ENCODE measurements at regions not wholly inside any gene's neighbourhood (a gene's known extent, or its start where the extent isn't known, plus 50 kb on each side); places are given as distances from the start of the nearest gene placed in this dataset.
A peak's percentile ranks its signal among the peaks of the same experiment; 100 is the strongest.
"Not testable (repeated sequence)": the region's sequence is repeated elsewhere in the genome, so short reads cannot be mapped to it uniquely, and the experiment has no call there.

- no peak for FAIRE-seq
- DNase-seq (ENCODE audit: low spot score): no peak
These were observed 118.8 kb downstream of the ATPSCKMT start for GRCh38 chr5:10130881-10131280.

GRCh38 chr5:10126900-10127299, 122.8 kb downstream of the ATPSCKMT start:
- FAIRE-seq (no peak), DNase-seq (ENCODE audit: low spot score) (no peak)

- FAIRE-seq (no peak), DNase-seq (ENCODE audit: low spot score) (no peak)
These were observed 124.6 kb downstream of the ATPSCKMT start for GRCh38 chr5:10125116-10125515.

- DNase-seq (ENCODE audit: low spot score): no peak
- FAIRE-seq: peak; percentile 32
These were observed 125.4 kb downstream of the ATPSCKMT start for GRCh38 chr5:10124287-10124686.

- FAIRE-seq (no peak), DNase-seq (ENCODE audit: low spot score) (no peak)
These were observed 126.3 kb downstream of the ATPSCKMT start for GRCh38 chr5:10123254-10123989.

DNA sequence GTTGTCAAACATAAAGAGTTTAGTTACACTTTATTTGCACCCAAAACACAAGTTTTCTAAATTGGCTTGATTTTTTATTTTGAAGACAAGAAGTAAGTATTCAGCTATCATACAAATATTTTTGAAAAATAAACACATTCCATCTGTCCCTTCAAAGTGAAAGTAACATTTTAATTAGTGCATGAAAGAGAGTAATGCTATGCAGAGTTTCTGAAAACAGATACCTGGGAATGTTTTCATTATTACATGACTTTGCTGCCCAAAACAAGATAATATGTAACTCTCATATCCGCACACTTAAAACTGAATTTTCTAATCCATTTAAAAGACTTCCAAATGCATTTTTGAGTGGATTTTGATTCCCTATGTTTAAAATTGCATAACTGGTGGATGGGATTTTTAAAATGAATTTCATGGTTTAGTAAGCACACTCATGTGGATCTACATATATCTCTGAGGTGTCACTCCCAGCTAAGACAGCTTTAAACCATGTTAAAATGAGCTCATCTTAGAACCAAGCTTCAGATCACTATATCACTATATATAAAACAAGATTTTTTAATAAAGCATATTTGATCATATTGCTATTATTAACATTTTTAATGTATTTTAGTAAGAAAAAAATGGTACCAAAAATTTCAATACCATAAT, 127.5 kb downstream of the ATPSCKMT start:
- DNase-seq (ENCODE audit: low spot score): no peak
- no peak for FAIRE-seq

DNA sequence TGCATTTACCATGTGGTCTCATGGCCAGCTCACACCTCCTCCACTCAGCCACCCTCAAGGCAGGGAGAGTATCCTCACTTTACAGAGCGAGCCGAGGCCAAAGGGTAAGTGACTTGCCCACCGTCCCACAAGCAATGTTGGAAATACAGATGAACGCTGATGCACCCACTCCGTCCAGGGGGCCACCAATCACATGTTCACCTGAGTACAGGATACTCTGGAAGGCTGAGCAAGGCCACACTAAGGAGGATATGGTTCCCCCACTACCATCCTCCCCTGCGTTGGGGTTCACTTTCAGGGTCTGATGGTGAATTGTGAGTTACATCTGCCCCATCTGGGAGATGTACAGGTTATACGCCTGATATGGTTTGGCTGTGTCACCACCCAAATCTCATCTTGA, 128.8 kb downstream of the ATPSCKMT start:
- DNase-seq (ENCODE audit: low spot score): no peak
- no peak for FAIRE-seq

DNA sequence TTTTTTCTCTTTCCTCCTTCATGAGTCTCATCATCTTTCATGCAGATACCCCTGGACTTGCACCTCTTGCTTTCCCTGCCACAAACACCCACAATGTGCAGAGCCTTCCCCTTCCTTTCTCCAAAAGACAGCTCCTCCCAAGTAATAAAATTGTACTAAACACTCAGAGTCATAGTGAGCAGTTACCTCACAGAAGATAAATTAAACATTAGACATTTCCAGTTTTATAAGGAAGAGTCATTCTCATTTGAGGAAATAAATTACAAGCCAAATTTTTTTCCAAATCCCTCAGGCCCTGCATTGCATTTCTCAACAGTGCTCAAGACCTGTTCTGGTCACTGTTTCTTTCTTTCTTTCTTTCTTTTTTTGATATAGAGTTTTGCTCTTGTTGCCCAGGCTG, 131.5 kb downstream of the ATPSCKMT start:
- DNase-seq (ENCODE audit: low spot score) (no peak), FAIRE-seq (no peak)

DNA sequence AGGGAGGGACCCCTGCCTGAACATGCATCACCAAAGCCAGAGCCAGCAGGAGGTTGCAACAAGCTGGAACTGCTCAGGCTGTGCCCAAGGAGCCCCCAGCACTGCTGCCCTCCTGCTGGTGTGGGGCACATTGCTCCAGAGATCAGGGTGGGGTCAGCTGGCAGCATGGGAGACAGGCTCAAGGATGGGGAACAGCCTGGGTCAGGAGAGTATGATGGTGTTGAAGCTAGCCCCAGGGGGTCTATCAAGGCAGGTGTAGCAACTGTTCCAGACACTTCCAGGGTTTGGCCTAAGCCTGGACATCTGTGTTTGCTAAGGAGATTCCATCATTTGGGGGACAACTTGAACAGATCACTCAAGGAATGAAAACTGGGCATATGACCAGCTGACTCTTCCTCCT, 133.1 kb downstream of the ATPSCKMT start:
- FAIRE-seq (no peak), DNase-seq (ENCODE audit: low spot score) (no peak)

- DNase-seq (ENCODE audit: low spot score) (no peak), FAIRE-seq (no peak)
These were observed 134.0 kb downstream of the ATPSCKMT start for GRCh38 chr5:10115669-10116068.

DNA sequence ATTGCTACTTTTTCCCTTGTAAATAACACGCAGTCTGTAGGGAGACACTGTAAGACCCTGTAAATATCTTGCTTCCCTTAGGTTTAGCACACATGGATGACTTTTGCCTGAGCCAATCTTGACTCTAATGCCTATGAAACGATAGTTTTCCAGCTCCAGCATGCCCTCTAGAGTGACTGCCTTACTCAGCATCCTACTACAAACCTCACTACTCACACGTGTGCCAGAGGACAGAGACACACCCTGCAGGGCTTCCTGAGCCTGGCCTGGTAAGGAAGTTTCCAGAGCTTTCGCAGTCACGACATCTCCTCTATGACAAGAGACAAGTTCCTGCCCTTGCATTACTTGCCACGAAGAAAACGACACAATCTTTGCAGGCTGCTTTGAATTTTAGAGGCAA, 138.1 kb downstream of the ATPSCKMT start:
- no peak for FAIRE-seq

DNA sequence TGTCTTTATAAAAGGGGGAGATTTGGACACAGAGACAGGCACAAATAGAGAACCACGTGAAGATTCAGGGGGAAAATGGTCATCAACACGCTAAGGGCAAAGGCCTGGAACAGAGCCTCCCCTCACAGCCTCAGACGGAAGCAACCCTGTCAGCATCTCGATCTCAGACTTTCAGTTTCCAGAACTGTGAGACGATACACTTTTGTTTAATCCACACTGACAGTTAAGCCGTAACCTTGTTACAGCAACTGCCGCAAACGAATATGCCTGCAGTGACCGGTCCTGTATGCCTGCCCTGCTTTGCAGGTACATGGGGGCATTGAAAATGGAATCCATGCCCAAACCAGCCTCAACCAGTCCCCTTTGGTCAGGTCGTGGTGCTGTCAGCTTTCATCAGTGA, 139.5 kb downstream of the ATPSCKMT start:
- FAIRE-seq (no peak), DNase-seq (ENCODE audit: low spot score) (no peak)

More for the DNA sequence above, 138.1 kb downstream of the ATPSCKMT start:
- DNase-seq (ENCODE audit: low spot score): peak; percentile 61

DNA sequence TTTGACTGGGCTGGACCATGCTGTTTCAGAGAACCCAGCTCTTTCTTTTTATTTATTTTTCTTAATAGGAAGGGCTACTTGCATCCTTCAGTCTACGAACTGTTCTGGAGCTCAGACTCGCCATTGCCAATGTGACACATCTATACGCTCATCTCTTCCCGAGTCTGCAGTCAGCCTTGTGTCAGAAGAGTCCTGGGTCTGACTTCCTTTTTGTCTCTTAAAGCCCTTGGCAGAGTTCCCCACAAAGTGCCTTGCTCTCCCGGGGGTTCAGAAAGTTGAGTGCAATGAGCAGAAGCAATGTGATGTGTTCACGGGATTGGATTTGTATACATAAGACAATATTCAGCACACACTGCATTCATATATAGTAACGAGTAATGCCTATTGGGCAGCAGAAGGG, 140.4 kb downstream of the ATPSCKMT start:
- FAIRE-seq: no peak
- no peak for DNase-seq (ENCODE audit: low spot score)

- FAIRE-seq (no peak), DNase-seq (ENCODE audit: low spot score) (no peak)
These were observed 142.9 kb downstream of the ATPSCKMT start for GRCh38 chr5:10106806-10107205.

GRCh38 chr5:10106285-10106684, 143.4 kb downstream of the ATPSCKMT start:
- FAIRE-seq (no peak), DNase-seq (ENCODE audit: low spot score) (no peak)

DNA sequence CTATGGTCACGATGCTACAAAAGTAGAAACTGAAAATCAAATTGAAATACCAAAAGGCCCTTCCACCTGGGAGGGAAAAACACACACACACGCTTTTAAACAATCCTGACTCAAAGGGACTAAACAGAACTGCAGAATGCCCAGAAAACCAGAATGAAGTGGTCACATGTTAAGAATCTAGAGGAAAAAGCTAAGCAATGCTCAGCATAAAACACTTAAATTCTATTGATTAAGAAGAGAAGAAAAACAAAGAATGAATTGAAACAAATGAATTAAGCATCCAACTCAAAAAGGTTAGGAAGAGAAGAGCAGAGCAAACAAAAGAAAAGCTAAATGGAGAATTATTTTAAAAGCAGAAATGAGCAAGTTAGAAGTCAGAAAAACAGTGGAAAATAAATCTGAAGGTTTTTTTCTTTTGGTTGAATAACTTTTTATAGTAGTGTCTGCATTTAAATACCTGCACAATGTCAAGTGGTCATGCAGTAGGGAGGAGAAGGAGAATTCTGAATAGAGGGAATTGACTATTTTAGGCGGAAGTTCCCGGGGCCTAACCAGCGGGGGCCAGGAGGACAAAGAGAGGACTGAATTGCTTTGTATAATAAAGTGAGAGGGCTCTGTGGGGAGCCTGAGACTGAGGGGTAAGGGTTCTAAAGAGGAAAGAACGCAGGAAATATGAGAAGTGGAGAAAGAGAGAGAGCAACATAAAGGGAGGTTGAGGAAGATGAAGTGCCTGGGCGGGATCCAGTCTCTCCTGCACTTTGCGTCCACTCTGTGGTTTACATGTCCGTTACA, 146.8 kb downstream of the ATPSCKMT start:
- DNase-seq (ENCODE audit: low spot score) (no peak), FAIRE-seq (no peak)

DNA sequence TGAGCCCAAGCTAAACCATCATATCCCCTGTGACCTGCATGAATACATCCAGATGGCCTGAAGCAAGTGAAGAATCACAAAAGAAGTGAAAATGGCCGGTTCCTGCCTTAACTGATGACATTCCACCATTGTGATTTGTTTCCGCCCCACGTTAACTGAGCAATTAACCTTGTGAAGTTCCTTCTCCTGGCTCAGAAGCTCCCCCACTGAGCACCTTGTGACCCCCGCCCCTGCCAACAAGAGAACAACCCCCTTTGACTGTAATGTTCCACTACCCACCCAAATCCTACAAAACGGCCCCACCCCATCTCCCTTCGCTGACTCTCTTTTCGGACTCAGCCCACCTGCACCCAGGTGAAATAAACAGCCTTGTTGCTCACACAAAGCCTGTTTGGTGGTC, 147.5 kb downstream of the ATPSCKMT start:
- not testable (repeated sequence) for FAIRE-seq; DNase-seq (ENCODE audit: low spot score)

GRCh38 chr5:10099548-10099947, 150.1 kb downstream of the ATPSCKMT start:
- no peak for FAIRE-seq
- DNase-seq (ENCODE audit: low spot score): no peak

DNA sequence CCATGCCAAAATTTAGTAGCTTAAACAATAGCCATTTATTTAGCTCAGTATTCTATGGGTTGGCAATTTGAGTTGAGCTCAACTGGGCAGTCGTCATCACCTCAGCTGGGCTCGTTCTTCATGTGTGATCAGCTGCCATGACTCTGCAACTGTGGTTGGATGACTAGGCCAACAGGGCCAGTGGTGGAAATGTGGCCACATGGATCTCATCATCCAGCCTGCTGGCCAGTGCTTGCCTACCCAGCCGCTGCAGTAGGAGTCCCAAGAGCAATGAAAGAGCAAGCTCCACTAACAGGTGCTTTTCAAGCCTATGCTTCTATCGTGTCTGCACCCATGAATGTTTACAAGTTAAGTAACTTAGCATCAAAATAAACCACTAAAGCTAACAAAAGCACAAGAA, 158.0 kb downstream of the ATPSCKMT start:
- DNase-seq (ENCODE audit: low spot score): no peak
- no peak for FAIRE-seq

- DNase-seq (ENCODE audit: low spot score) (no peak), FAIRE-seq (no peak)
These were observed 159.6 kb downstream of the ATPSCKMT start for GRCh38 chr5:10090074-10090473.

GRCh38 chr5:10085185-10085584, 164.5 kb downstream of the ATPSCKMT start:
- FAIRE-seq (no peak), DNase-seq (ENCODE audit: low spot score) (no peak)

GRCh38 chr5:10081584-10081983, 168.1 kb downstream of the ATPSCKMT start:
- DNase-seq (ENCODE audit: low spot score) (no peak), FAIRE-seq (no peak)

All from urothelium cell line (cell line).